ENCODE measurements at regions not wholly inside any gene's neighbourhood (a gene's known extent, or its start where the extent isn't known, plus 50 kb on each side); places are given as distances from the start of the nearest gene placed in this dataset.
"Not testable (repeated sequence)": the region's sequence is repeated elsewhere in the genome, so short reads cannot be mapped to it uniquely, and the experiment has no call there.

DNA sequence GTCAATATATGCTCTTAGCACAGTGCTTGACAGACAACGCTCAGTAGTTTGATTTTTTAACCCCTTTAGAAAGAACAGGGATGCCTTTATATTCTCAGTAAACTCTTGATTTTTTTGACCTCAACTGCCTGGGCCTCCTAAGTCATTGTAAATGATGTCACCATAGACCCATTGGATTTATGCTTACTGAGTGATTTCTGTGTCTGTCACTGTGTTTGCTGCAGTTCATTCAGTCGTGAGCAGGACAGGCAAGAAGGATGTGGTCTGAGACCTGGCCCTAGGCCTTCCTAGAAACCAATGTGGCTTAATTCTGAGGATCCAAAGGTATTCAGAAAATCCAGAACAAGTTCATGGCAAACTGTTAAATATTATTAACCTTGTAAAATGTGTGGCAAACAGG is 868.1 kb downstream of the XPNPEP1 start:
- Histone ChIP-seq H3K9me3 (ENCODE audit: insufficient read depth, low read length) (no peaks in the 10 kb centered on the region), H3K9me2 (replicated peaks; ENCODE audit: insufficient read depth, low read length) (no peaks in the 10 kb centered on the region), H3K4me2 (ENCODE audit: low read depth, low read length, poor library complexity, severe bottlenecking) (no peak overlapping the region), H3F3A (ENCODE audit: insufficient read depth) (no peaks in the 10 kb centered on the region), H2AFZ (ENCODE audit: low read depth, low read length, severe bottlenecking) (no peak overlapping the region), H4K20me1 (ENCODE audit: low read depth, low read length) (no peaks in the 10 kb centered on the region), H3K27ac (ENCODE audit: low read depth, low read length) (no peak overlapping the region), H3K4me3 (ENCODE audit: insufficient read depth, low read length, poor library complexity, severe bottlenecking) (no peak overlapping the region), H3K27me3 (ENCODE audit: low read length) (0 out of 2 replicates have a peak, but pooled peaks cover 3% of the 10 kb centered on the region), H3K9ac (ENCODE audit: low read length) (no peak overlapping the region), H3K36me3 (ENCODE audit: low read length) (no peaks in the 10 kb centered on the region), H3K79me2 (ENCODE audit: insufficient read depth, low read length) (no peaks in the 10 kb centered on the region)
- no peak for TF ChIP-seq EZH2phosphoT487 (conservative IDR thresholded peaks at IDR 0.05; ENCODE audit: low read length)
- TF ChIP-seq, protein P1, sequence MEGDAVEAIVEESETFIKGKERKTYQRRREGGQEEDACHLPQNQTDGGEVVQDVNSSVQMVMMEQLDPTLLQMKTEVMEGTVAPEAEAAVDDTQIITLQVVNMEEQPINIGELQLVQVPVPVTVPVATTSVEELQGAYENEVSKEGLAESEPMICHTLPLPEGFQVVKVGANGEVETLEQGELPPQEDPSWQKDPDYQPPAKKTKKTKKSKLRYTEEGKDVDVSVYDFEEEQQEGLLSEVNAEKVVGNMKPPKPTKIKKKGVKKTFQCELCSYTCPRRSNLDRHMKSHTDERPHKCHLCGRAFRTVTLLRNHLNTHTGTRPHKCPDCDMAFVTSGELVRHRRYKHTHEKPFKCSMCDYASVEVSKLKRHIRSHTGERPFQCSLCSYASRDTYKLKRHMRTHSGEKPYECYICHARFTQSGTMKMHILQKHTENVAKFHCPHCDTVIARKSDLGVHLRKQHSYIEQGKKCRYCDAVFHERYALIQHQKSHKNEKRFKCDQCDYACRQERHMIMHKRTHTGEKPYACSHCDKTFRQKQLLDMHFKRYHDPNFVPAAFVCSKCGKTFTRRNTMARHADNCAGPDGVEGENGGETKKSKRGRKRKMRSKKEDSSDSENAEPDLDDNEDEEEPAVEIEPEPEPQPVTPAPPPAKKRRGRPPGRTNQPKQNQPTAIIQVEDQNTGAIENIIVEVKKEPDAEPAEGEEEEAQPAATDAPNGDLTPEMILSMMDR (IDR thresholded peaks at IDR 0.05; ENCODE audit: insufficient read depth, low read length, poor library complexity, severe bottlenecking) = no peak

DNA sequence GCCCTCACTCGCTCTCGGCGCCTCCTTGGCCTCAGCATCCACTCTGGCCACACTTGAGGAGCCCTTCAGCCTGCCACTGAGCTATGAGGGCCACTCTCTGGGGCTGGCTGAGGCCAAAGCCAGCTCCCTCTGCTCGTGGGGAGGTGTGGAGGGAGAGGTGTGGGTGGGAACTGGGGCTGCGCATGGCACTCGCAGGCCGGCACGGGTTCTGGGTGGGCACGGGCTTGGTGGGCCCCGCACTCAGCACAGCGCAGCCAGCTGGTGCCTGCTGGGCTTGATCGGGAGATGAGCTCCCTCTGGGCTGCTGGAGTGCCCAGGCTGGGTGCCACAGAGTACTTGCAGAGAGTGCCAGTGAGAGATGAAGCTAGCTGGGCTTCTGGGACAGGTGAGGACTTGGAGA is 875.5 kb downstream of the XPNPEP1 start:
- H3K79me2 ChIP-seq (ENCODE audit: insufficient read depth, low read length) = no peaks in the 10 kb centered on the region
- H3K9me3 ChIP-seq (ENCODE audit: insufficient read depth, low read length) = no peaks in the 10 kb centered on the region
- H3K36me3 ChIP-seq (ENCODE audit: low read length) = no peaks in the 10 kb centered on the region
- no peaks in the 10 kb centered on the region for H3F3A ChIP-seq (ENCODE audit: insufficient read depth)
- no peak overlapping the region for H3K27ac ChIP-seq (ENCODE audit: low read depth, low read length)
- H3K4me3 ChIP-seq (ENCODE audit: insufficient read depth, low read length, poor library complexity, severe bottlenecking) = no peak overlapping the region
- H2AFZ ChIP-seq (ENCODE audit: low read depth, low read length, severe bottlenecking) = no peak overlapping the region
- no peaks in the 10 kb centered on the region for H3K27me3 ChIP-seq (ENCODE audit: low read length)
- H3K4me2 ChIP-seq (ENCODE audit: low read depth, low read length, poor library complexity, severe bottlenecking) = no peak overlapping the region
- H3K9ac ChIP-seq (ENCODE audit: low read length) = no peak overlapping the region
- TF ChIP-seq, protein P1 (IDR thresholded peaks at IDR 0.05; ENCODE audit: insufficient read depth, low read length, poor library complexity, severe bottlenecking) = no peak
- TF ChIP-seq EZH2phosphoT487 (conservative IDR thresholded peaks at IDR 0.05; ENCODE audit: low read length) = no peak
- H3K9me2 ChIP-seq (replicated peaks; ENCODE audit: insufficient read depth, low read length) = no peaks in the 10 kb centered on the region
- H4K20me1 ChIP-seq (ENCODE audit: low read depth, low read length) = no peaks in the 10 kb centered on the region

DNA sequence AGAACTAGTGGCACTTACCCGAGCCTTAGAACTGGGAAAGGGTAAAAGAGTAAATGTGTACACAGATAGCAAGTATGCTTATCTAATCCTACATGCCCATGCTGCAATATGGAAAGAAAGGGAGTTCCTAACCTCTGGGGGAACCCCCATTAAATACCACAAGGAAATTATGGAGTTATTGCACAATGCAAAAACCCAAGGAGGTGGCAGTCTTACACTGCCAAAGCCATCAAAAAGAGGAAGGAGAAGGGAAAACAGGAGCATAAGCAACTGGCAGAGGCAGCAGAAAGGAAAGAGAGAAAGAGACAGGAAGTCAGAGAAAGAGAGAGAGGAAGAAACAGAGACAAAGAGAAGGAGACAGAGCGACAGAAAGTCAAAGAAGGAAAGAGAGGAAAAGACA is 876.9 kb downstream of the XPNPEP1 start:
- H3K4me3 ChIP-seq (ENCODE audit: insufficient read depth, low read length, poor library complexity, severe bottlenecking); H3K36me3 ChIP-seq (ENCODE audit: low read length); H3K9me2 ChIP-seq (replicated peaks; ENCODE audit: insufficient read depth, low read length); H4K20me1 ChIP-seq (ENCODE audit: low read depth, low read length); H3F3A ChIP-seq (ENCODE audit: insufficient read depth); H3K9ac ChIP-seq (ENCODE audit: low read length); H3K27ac ChIP-seq (ENCODE audit: low read depth, low read length); H3K79me2 ChIP-seq (ENCODE audit: insufficient read depth, low read length); H3K4me2 ChIP-seq (ENCODE audit: low read depth, low read length, poor library complexity, severe bottlenecking); H2AFZ ChIP-seq (ENCODE audit: low read depth, low read length, severe bottlenecking); H3K27me3 ChIP-seq (ENCODE audit: low read length); H3K9me3 ChIP-seq (ENCODE audit: insufficient read depth, low read length): not testable (repeated sequence)

DNA sequence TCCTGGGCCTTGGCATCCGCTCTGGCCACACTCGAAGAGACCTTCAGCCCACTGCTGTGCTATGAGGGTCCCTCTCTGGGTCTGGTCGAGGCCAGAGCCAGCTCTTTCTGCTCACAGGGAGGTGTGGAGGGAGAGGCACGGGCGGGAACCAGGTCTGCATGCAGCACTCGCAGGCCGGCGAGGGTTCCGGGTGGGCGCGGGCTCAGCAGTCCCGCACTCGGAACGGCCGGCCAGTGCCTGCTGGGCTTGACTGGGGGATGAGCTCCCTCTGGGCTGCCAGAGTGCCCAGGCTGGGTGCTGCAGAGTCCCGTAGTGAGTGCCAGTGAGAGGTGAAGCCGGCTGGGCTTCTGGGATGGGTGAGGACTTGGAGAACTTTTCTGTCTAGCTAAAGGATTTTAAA is 882.7 kb downstream of the XPNPEP1 start:
- Histone ChIP-seq H3K9me3 (ENCODE audit: insufficient read depth, low read length) (no peaks in the 10 kb centered on the region), H3F3A (ENCODE audit: insufficient read depth) (no peaks in the 10 kb centered on the region), H3K4me2 (ENCODE audit: low read depth, low read length, poor library complexity, severe bottlenecking) (no peak overlapping the region), H3K9me2 (replicated peaks; ENCODE audit: insufficient read depth, low read length) (no peaks in the 10 kb centered on the region), H3K27me3 (ENCODE audit: low read length) (no peaks in the 10 kb centered on the region), H3K4me3 (ENCODE audit: insufficient read depth, low read length, poor library complexity, severe bottlenecking) (no peak overlapping the region), H4K20me1 (ENCODE audit: low read depth, low read length) (no peaks in the 10 kb centered on the region), H3K36me3 (ENCODE audit: low read length) (no peaks in the 10 kb centered on the region), H3K27ac (ENCODE audit: low read depth, low read length) (no peak overlapping the region), H3K79me2 (ENCODE audit: insufficient read depth, low read length) (no peaks in the 10 kb centered on the region), H3K9ac (ENCODE audit: low read length) (no peak overlapping the region), H2AFZ (ENCODE audit: low read depth, low read length, severe bottlenecking) (no peak overlapping the region)
- TF ChIP-seq, protein P1 (IDR thresholded peaks at IDR 0.05; ENCODE audit: insufficient read depth, low read length, poor library complexity, severe bottlenecking) = no peak
- no peak for TF ChIP-seq EZH2phosphoT487 (conservative IDR thresholded peaks at IDR 0.05; ENCODE audit: low read length)
